Superior temporal gyrus (tissue), 1 donor: ENCODE measurements at regions not wholly inside any gene's neighbourhood (a gene's known extent, or its start where the extent isn't known, plus 50 kb on each side); places are given as distances from the start of the nearest gene placed in this dataset.

Experiments used
- DNase-seq: peaks from one replicate; pipeline ENCODE4 v3.0.0-alpha.2; 2016; ENCODE audit errors: extremely low spot score

- DNase-seq, result no peak
Measured at GRCh38 chr13:105530468-105530867, 1005.0 kb downstream of the EFNB2 start.

- no peak for DNase-seq
Measured at GRCh38 chr13:105527127-105527526, 1008.3 kb downstream of the EFNB2 start.

GRCh38 chr13:105519771-105520170, 1015.7 kb downstream of the EFNB2 start:
- no peak for DNase-seq

- no peak for DNase-seq
Measured at GRCh38 chr13:105518086-105518485, 1017.4 kb downstream of the EFNB2 start.

GRCh38 chr13:105514401-105514800, 1021.1 kb downstream of the EFNB2 start:
- no peak for DNase-seq

- no peak for DNase-seq
Measured at GRCh38 chr13:105513448-105513847, 1022.0 kb downstream of the EFNB2 start.

- DNase-seq, result no peak
Measured at GRCh38 chr13:105509981-105510762, 1025.3 kb downstream of the EFNB2 start.

- no peak for DNase-seq
Measured at GRCh38 chr13:105506463-105506862, 1029.0 kb downstream of the EFNB2 start.

GRCh38 chr13:105502193-105502592, 1033.3 kb downstream of the EFNB2 start:
- no peak for DNase-seq

- DNase-seq, result no peak
Measured at GRCh38 chr13:105497597-105497996, 1037.9 kb downstream of the EFNB2 start.

- DNase-seq, result no peak
Measured at GRCh38 chr13:105492216-105492615, 1043.2 kb downstream of the EFNB2 start.

- DNase-seq, result no peak
Measured at GRCh38 chr13:105491345-105491744, 1044.1 kb downstream of the EFNB2 start.

- DNase-seq, result no peak
Measured at GRCh38 chr13:105485081-105485480, 1050.4 kb downstream of the EFNB2 start.

- DNase-seq, result no peak
Measured at GRCh38 chr13:105474983-105475610, 1060.4 kb downstream of the EFNB2 start.

- DNase-seq, result no peak
Measured at GRCh38 chr13:105471673-105472072, 1063.8 kb downstream of the EFNB2 start.

GRCh38 chr13:105466376-105466775, 1069.1 kb downstream of the EFNB2 start:
- DNase-seq, result no peak

- DNase-seq, result no peak
Measured at GRCh38 chr13:105465745-105466144, 1069.7 kb downstream of the EFNB2 start, which contains the start of gene DAOA. TSS of gene DAOA (plus strand) at chr13:105466045.

- no peak for DNase-seq
Measured at GRCh38 chr13:105465251-105465650, 1070.2 kb downstream of the EFNB2 start.

- no peak for DNase-seq
Measured at GRCh38 chr13:105464249-105464648, 1071.2 kb downstream of the EFNB2 start.

GRCh38 chr13:105463011-105463501, 1072.4 kb downstream of the EFNB2 start:
- DNase-seq, result no peak

GRCh38 chr13:105462098-105462497, 1073.4 kb downstream of the EFNB2 start:
- no peak for DNase-seq

- DNase-seq, result no peak
Measured at GRCh38 chr13:105452895-105453294, 1082.6 kb downstream of the EFNB2 start.

- DNase-seq, result no peak
Measured at GRCh38 chr13:105450784-105451183, 1084.7 kb downstream of the EFNB2 start.
